Activated CD4-positive, alpha-beta T cell treated with anti-CD3 and anti-CD28 coated beads, Interleukin-2, amount 50 U/mL, for 16 hours (primary cell): ENCODE measurements at regions not wholly inside any gene's neighbourhood (a gene's known extent, or its start where the extent isn't known, plus 50 kb on each side); places are given as distances from the start of the nearest gene placed in this dataset.

Experiments used
- DNase-seq: peaks from one replicate; pipeline ENCODE4 v3.0.0-alpha.2; 2020

DNA sequence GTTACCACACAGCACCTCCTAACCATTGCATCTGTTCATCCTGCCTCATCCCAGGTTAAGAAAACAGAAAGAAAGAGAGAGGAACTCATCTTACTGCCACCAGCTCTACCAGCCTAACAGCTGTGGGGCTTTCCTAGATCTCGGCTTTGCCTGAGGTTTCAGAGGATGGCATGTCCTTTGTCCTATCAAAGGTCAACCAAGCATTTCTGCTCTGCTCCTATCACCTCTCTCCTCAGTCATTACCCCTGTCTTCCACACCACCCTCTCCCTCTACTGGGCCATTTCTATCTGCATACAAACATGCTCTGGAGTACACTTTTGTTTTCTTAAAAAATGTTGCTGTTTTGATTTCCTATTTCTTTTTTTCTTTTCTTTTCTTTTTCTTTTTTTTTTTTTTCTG, 393.3 kb downstream of the IRS2 start:
- no peak for DNase-seq

DNA sequence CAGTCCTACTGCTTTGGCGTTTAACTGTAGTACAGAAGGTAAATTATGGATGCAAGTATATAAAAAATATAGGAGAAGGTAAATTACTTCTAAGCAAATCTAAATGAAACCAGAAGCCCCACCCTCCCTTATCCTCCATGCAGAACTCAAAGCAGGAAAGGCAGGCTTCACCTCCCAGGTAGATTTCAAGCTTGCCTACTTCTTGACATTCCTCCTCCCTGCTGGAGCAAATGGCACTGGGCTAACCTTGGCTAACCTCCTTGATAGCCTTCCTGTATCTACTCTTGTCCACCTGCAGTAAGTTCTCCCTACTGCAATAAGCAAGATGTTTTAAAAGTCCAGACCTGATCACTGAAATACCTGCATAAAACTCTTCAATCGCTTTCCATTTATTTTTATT, 396.0 kb downstream of the IRS2 start:
- no peak for DNase-seq

DNA sequence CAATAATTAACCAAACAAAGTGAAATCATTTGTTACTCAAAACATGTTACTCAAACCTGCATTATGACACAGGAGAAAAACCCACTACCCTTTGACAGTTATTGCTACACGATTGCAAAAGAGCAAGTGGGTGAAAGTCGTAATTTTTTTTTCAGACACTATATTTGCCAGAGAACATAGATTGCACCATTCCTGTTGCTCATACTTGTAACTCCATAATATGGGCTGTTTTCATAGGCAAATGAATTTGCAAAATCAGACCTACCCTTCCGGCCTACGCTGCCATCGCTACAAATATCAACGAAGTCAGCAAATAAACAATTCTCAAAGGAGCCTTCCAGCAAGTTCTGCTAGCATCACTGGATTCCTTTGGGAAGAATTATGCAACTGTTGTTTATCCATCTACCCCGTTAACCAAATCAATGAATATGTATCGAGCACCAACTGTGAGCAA, 396.5 kb downstream of the IRS2 start:
- no peak for DNase-seq

DNA sequence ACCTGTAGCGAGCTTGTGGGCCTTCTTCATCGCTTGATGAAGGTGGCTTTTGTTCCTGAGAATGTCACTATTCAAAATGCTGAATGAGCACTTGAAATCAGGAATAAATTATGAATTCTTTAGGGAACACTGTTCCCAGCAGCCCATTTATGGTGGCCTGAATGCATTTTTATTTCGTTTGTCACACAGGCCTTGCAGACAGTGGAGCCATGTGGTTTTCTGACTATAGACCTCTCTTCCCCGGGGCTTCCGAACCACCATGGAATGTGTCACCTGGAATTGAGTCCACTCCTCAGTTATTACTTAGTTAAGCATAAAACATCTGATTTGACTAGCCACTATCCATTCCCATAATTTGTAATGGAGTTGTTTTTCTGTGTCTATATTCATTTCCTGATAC, 396.9 kb downstream of the IRS2 start:
- no peak for DNase-seq

DNA sequence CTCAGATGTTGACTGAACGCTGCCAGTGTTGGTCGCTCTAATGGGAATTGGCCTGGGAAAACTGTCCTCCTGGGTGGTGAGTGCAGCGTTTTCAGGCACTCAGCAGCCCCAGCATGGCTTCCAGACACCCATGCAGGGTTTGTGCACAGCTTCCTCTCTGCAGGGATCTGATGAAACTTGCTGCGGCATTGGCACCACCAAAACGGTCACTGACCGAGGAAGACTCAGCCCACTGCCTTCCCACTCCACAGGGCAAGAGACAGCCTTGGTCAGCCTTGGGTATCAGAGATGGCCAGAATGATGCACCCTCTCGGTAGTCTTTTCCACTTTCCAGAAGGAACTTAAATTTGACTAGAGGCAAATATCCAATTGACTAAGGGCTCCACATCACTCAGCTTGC, 398.9 kb downstream of the IRS2 start:
- DNase-seq: no peak

DNA sequence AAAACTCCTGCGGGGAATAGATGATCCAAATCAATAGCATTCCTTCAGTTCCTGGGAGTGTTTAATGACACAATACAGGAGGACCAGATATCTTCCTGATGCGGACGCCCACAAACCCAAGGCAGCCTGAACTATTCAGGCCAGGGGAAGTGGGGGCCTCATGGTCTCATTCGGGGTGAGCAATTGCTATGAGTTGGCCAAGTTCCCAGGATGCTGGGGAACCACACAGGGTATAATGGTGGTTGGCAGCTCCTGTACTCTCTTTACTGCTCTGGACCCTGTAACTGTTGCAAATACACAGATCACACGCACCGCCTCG, 401.2 kb downstream of the IRS2 start:
- no peak for DNase-seq

DNA sequence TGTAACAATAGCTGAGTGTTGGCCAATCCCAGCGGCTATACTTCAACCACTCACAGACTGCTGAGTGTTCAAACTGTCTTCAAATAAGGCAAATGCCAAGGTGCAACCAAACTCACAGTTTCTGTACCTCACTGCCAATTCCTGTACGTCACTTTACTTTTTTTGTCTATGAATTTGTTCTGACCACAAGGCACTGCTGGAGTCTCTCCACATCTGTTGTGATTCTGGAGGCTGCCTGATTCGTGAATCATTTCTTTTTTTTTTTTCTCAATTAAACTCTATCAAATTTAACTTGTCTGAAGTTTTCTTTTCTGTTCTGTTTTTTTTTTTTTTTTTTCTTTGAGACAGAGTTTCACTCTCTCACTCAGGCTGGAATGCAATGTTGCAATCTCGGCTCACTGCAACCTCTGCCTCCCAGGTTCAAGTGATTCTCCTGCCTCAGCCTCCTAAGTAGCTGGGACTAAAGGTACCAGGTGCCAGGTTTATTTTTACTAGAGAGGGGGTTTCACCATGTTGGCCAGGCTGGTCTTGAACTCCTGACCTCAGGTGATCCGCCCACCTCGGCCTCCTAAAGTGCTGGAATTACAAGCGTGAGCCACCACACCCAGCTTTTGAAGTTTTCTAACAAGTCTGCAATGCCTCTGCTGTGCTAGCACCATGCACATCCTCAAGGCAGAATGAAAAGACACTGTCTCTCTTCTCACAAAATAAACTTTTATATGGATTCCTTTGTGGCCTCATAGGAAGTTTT, 401.7 kb downstream of the IRS2 start:
- no peak for DNase-seq

DNA sequence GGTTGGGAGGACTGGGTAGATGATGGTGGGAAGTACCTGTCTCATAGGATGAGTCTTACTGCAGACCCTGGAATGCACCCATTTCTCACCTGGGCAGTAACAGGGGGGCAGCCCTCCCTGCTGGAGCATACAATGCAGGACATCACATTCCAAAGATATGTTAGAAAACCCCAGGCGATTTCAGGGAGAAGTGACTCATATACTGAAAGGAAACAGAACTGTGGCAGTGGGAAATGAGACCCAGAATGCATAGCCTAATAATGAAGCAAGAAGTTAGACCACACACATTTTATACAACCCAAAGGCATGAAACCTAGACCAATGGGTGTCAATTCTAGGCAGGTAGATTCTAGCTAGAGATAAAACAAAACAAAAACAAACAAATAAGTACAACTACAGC, 402.7 kb downstream of the IRS2 start:
- DNase-seq: no peak

DNA sequence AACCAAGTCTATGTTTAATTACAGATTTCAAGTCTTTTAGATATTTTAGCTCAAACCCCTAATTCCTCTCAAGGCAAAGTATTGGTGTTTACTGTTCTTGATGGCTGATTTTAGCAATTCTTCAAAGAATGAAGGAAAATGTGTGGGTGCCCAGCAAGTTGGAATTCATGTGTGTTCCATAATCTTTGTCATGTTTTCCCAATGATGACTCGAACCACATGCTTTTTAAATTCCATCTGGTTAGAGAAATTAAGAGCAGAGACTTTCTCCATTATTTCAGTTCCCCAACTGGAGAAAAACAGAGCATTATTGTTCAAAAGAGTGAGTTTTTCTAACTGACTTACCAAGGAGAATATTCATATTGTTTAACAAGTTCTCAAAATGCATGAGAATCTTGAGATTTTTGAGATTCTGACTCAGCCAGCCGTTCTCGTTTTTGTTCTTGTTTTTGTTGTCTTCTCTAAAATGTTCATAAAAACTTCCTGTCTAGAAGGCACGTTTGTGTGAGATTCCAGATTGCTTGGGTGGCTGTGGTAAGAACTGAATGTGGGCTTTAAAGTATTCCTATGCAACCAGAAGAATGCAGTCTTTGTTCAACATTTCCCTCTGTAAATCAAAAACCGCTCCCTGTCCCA, 404.7 kb downstream of the IRS2 start:
- DNase-seq: no peak

DNA sequence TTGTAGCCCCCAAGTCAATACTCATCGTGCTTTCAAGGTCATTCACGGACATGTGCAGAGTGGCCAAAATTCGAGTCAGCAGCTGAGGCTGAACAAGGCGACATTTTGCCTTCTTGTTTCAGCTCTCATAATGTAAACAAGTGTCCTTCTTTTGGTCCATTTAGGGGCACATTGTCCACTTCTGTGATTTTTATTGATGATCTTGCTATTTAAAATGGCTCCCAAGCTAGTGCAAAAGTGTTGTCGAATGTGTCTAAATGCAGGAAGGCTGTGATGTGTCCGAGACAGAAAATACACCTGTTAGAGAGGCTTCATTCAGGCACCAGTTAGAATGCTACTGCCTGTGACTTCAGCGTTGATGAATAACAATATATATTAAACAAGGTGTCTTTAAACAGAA, 405.9 kb downstream of the IRS2 start:
- DNase-seq: no peak

DNA sequence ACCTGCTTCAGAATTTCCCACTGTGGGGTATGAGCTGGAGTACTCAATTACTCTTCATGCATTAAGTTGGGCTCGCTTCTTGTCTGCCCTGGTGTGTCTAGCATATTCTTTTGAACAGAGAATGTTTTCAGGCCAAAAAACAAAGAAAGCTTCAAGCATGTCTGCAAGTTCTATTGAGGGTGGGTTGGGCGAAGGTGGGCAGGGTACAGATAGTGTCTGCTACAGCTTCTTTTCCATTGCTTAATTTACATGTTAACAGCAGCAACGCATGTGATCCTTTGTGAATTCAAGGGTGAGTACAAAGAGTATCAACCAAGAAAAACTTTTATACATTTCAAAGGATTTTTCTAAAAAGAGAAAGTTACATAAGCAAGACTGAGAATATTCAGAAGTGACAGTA, 406.5 kb downstream of the IRS2 start:
- no peak for DNase-seq

DNA sequence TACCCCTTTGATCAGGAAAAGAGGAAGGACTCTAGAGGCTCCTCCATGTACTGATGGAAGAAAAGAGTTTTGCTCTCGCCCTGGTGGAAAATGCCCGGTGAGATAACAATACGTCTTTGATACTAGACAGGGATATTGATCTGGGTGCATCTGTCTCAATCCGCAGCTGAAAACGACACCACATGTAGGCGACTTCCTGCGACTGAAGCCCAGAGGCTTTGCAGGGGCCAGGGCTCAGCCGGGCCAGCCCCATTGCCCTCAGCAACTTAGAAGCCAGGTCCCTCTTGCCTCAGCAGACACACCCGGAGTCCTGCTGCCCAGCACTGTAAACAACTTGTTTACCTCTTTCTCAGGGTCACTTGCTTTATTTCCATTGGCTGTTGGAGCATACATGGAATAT, 409.4 kb downstream of the IRS2 start:
- DNase-seq: no peak

DNA sequence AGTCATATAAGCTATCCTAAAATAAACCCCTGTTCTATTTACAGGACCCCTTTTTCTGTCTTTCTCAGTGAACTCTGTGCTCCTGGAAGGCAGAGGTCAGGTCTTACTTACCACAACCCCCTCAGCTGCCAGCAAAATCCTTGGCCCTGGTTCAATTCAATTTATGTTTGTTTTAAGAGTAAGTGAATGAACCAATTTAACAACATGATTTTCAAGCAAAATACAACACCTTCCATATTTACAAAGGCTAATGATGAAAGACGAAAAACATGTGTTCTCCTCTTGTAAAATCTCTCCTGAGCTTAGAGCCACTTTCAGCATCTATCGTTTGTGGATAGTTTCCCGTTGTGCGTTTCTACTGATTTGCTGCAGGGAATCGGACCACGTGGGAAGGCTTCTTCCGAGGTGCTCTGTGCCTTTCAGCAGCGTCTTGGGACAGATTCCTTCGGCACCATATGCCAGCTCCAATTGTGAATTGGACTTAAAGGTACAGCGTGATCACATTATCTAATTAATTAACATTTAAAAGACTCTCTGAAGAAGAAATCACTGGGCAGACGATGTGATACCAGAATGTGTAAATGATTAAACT, 411.7 kb downstream of the IRS2 start:
- DNase-seq: no peak

DNA sequence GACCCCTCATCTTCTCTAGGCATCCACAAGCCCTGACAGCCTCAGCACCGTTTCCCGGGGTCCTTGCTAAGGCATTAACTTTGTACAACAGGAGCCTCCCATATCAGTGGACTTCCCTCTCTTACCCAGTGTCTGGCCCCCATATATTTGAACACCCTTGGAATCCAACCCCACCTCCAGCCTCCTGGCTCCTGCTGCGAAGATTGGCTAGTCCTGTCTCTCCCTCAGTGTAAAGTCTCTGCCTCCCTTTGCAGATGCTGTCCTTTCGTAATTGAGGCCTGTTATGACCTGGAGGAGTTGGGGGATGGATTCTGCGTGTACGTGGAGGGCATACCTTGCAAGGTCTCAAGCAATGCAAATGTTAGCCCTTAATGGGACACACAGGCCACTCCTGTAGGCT, 413.7 kb downstream of the IRS2 start:
- no peak for DNase-seq

DNA sequence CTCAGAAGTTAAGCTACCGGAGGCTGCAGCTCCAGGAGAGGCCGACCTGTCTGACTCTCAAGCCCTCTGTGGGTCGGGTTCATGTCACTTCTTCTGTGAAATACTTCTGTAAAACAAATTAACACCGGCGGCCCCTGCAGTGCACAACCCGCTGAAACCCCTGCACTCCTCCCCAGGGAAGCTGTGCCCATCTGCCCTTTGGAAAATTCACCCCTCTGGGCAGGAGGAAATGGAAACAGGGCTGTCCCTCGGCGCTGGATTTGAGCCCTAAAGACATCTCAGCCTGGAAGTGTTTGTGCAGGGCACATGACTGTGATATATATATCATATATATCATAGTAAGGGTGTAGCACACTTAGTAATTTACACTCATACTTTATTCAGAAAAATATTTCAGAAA, 415.3 kb downstream of the IRS2 start:
- no peak for DNase-seq

DNA sequence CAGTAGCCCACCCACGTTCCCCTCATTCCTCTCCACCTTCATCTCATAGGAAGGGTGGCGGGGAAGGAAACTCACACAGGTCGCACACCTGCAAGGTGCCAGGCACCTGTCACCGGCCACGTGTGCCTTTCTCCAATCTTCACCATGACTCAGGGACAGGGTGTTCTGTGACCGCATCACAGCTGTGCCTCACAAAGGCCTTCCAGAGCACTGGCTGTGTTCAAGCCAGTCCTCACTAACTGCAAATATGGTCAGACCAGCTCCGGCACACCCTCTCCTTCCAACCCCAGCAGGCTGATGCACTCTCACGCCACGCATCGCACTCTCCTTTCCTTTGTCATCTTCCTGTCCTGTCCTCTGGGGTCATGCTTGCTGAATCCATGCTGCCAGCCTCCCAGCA, 415.9 kb downstream of the IRS2 start:
- no peak for DNase-seq

DNA sequence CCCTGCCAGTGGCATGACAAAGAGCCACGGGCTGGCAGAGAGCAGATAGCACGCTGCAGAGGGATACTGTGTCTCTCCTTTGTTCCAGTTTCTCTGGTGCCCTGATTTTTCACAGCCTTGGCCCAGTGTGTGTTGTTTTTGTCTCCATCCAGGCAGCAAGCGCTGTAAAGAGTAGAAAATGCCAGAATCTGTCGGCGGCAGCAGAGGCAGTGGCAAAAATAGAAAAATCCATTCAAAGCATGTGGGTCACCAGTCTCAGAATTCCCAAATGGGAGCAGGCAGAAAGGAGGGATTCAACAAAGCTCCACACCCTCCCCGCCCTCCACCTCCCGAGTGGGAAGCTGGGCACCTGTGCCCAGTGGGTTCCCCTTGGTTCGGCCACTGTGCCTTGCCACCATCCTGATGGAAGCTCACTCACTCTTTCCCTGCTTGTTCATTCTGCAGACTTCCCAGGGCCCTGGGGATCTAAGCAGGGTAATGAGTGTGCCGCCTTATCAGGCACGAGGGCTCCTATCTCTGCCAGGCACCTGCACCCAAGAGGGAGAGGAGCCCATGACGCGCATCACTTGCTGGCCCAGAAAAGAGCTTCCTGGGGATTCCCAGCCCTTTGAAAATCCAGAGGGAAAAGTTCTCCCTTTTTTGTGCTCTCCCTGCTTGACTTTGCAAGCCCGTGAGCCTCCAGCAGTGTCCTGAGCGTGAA, 416.9 kb downstream of the IRS2 start:
- no peak for DNase-seq

DNA sequence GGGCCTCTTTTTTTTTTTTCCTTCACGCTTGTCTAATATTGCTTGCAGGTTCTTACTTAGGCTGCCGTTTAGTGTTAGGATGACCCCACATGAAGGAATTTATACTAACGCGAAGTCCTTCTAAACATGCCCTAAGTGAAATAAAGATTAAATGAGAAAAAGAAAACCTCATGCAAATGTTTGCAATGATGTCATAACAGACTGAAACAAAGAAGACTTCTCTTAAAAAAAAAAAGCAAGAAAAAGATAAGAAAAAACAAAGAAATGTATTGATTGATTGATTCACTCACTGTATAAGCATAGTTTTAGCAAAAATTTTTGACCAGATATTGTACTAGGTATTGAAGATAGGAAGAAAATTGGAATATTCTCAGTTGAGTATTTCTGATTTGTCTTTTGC, 418.2 kb downstream of the IRS2 start:
- DNase-seq: no peak

DNA sequence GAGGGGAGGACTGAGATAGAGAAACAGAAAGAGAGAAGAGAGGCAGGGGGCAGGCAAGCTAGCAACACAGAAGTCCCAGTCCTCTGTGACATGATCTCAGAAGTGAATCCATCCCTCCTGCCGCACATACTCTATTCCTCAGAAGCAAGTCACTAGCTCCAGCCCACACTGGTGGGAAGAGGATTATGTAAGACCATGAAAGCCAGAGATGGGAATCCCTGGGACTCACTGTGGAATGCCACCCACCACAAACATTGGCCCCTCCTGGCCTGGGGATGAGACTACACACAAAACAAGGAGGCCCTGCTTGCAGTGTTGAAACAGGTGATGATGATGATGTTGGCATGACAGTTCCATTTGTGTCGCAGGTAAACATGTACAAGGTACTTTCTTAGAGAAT, 419.9 kb downstream of the IRS2 start:
- DNase-seq: no peak

DNA sequence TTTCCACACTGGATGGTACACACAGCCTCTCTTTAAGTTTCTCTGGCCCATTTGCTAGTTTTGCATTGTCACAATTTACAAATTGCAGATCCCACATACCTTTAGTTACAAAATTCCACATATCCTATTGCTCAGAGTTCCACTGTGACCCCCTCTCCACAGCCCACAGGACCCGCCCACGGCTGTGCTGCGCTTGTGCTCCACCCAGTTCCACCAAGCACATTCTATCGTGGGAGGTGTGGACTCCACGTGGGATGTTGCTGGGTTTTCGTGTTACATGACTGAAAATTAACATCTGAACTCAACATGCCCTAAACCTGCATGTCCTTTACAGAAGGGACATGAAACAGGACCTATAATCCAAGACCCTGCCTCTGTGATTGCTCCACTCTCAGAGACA, 423.0 kb downstream of the IRS2 start:
- no peak for DNase-seq

DNA sequence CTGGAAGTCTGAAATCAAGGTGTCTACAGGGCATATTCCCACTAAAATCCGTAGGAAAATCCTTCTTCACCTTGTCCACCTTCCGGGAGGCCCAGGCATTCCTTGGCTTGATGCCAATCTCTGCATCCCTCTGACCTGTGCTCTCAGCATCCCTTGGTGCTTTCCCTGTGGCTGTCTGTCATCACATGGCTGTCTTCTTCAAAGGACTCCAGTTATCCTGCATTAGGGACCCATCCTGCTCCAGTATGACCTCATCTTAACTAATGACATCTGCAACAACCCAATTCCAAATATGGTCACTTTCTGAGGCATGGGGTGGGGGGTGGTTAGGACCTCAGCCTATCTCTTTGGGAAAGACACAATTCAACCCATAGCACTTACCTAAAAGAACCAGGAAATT, 423.8 kb downstream of the IRS2 start:
- no peak for DNase-seq

DNA sequence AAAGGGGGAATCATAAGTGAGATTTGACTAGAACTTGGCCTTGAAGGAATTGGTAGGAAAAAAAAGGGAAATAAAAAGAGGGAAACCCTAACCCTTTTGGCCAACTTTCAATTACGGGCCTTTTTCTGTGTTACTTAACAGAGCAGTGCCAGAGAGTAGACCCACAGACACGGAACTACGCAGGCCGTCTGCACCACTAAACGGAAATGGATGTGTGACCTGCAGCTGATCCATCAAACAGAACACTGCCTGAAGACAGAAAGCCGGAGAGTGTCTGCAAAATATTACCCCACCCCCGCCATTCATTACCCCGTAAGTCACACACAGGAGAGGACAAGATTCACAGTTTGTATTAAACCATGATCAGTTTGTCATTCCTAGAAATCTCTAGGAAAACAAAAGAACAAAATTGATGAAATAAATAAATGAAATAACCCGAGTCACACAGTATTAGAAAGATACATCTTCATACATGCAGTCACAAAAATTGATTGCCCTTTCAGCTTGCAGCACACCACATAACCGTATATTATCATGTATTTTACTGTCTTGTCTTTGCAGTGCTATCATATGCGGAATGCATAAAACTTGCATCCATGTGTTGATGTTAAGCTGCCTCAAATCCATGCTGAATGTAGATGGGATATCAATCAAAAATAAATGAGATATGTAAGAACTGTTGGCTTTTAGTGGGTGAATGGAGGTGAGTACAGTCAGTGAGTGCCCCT, 424.7 kb downstream of the IRS2 start:
- no peak for DNase-seq

DNA sequence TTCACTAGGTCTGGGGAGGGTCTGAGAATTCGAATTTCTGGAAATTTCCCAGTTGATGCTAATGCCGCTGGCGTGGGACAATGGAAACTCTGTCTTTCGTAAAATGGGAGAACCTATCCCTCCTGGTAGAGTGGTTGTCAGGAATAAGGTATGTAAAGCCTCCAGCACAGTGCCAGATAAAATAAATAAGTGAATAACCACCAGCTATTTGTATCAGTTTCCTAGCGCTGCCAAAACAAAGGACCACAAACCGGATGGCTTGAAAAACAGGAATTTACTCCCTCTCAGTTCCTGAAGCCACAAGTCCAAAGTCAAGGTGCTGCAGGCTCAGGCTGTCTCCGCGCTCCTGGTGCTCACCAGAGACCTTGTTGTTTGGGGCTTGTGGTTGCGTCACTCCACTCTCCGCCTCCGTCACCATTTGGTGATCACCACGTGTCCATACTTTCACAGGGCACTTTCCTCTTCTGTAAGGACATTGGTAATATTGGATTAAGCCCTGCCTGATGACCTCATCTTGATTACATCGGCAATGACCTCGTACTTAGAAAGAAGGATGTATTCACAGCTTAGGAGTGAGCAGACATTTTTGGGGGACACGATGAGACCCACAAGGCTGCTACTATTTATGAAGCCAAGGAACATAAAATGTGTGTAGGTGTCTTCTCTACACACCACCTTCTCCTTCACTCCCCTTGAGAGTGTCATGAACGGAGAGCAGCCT, 428.5 kb downstream of the IRS2 start:
- DNase-seq: no peak
